Gastrocnemius medialis (tissue), 4 donors: ENCODE measurements at regions not wholly inside any gene's neighbourhood (a gene's known extent, or its start where the extent isn't known, plus 50 kb on each side); places are given as distances from the start of the nearest gene placed in this dataset.

ENCODE experiments used
- ATAC-seq, 2 donors: fragments of 150-250 bp; one replicate each; pipeline ENCODE4 v1.9.1; 2016
- DNase-seq, 2 donors: peaks; one replicate each; pipeline ENCODE4 v3.0.0-alpha.2; 2019
- H3K27ac ChIP-seq, 4 donors: fragments of 200-600 bp; sonication (generic); 1 replicate in 1 of 4; 2 replicates in 3 of 4; pipeline ENCODE4 v1.5.1; 2016 to 2018; ENCODE audit warnings: mild to moderate bottlenecking in 2 of 4, moderate library complexity in 1 of 4
- H3K27me3 ChIP-seq, 3 donors: fragments of 200-600 bp; sonication (generic) in 2 of 3; 1 replicate in 1 of 3; 2 replicates in 2 of 3; pipeline versions ENCODE4 v1.5.1 to v1.6.0; 2016 to 2019; ENCODE audit warnings: mild to moderate bottlenecking in 1 of 3, moderate library complexity in 1 of 3
- H3K36me3 ChIP-seq, 2 donors: fragments of 200-600 bp; sonication (generic) in 1 of 2; one replicate each; pipeline ENCODE4 v1.5.1; 2017 to 2018
- H3K4me1 ChIP-seq, 2 donors: fragments of 200-600 bp; sonication (generic) in 1 of 2; one replicate each; pipeline ENCODE4 v1.5.1; 2016 to 2017; ENCODE audit warnings: mild to moderate bottlenecking in 2 of 2
- H3K4me3 ChIP-seq, 4 donors: fragments of 200-600 bp; sonication (generic) in 3 of 4; 1 replicate in 1 of 4; 2 replicates in 3 of 4; pipeline ENCODE4 v1.5.1; 2016 to 2019; ENCODE audit warnings: mild to moderate bottlenecking in 2 of 4
- H3K9me3 ChIP-seq, 3 donors: fragments of 200-600 bp; sonication (generic) in 2 of 3; 1 replicate in 1 of 3; 2 replicates in 2 of 3; pipeline ENCODE4 v1.5.1; 2016 to 2019
- CTCF ChIP-seq, 5 experiments: fragments of 450-650 bp in 3 of 5; fragments of 200-600 bp in 2 of 5; sonication (generic) in 2 of 5; IDR thresholded peaks in 4 of 5; conservative IDR thresholded peaks in 1 of 5; 1 replicate in 4 of 5; 2 replicates in 1 of 5; pipeline ENCODE4 v1.5.1; 2016 to 2019; ENCODE audit warnings: antibody characterized with exemption in 5 of 5, mild to moderate bottlenecking in 3 of 5, moderate library complexity in 3 of 5
- POLR2A ChIP-seq, 2 donors: fragments of 450-650 bp; IDR thresholded peaks; one replicate each; pipeline ENCODE4 v1.6.1; 2017; ENCODE audit warnings: antibody characterized with exemption in 2 of 2, mild to moderate bottlenecking in 2 of 2, moderate library complexity in 2 of 2
- in situ Hi-C, 4 donors: fragments of 200-750 bp; cut with MboI; loops; one replicate each; pipeline versions ENCODE4 v1.15.0 to v1.8.0; 2017; ENCODE audit warnings: low sequenced_read_pairs in 4 of 4
- intact Hi-C: fragments of 100-400 bp; cut with DNase I; formaldehyde crosslinking; loops from one replicate; pipeline ENCODE4 v1.15.1; 2023; ENCODE audit warnings: low total_unique reads

DNA sequence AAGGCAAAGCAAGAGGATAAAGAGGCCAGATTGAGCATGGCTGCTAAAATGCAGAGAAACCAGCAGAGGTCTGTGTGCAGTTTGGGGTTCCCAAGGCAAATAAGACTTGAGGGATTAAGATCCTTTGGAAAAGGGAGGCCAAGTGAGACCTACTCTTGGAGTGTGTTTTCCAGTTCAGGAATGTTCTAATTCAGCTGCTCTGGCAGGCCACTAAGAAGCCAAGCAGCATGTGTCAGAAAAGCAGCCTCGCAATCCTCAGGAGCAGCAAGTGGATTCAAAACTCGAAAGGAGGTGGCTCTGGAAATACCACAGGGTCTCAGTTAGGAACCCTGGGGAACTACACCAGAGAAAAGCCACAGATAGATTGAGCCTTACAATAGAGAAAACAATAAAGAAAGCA is 569.2 kb downstream of the METTL4 start:
- in situ Hi-C loops, result no loop called here
- H3K36me3 ChIP-seq, result no peaks in the 10 kb centered on the region
- ATAC-seq (peak in 1 of 2 donors; percentile 33), DNase-seq (peak in 1 of 2 donors; percentile 14)
- intact Hi-C loops, result no loop called here
- H3K27ac ChIP-seq, result no peak overlapping the region
- no peaks in the 10 kb centered on the region for H3K9me3 ChIP-seq
- no peaks in the 10 kb centered on the region for H3K4me1 ChIP-seq
- no peak for TF ChIP-seq POLR2A (IDR thresholded peaks at IDR 0.05)
- TF ChIP-seq CTCF (IDR thresholded peaks at IDR 0.05 in 4 of 5, conservative IDR thresholded peaks at IDR 0.05 in 1 of 5), result no peak
- H3K4me3 ChIP-seq, result no peak overlapping the region
- H3K27me3 ChIP-seq, result no peaks in the 10 kb centered on the region

DNA sequence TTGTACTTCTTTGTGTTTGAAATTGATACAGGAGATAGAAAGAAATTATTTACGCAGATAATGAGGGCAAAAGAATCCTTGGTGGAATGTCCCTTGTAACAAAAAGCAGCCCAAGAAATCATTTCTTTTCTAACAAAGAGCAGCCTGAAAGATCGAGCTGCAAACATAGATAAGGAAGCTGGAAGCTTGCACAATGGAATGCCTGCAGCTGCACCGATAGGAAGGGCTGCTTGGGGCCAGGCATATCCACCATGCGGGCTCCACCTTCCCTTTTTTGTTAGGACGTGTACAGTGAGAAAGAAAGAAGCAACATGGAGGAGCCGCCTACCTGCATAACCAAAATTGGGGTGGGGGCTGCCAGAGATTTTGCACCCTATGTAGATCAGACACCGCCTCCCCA is 568.7 kb downstream of the METTL4 start:
- H3K27ac ChIP-seq, result no peak overlapping the region
- no peak for TF ChIP-seq CTCF (IDR thresholded peaks at IDR 0.05 in 4 of 5, conservative IDR thresholded peaks at IDR 0.05 in 1 of 5)
- TF ChIP-seq POLR2A (IDR thresholded peaks at IDR 0.05), result no peak
- H3K9me3 ChIP-seq, result no peaks in the 10 kb centered on the region
- no peaks in the 10 kb centered on the region for H3K4me1 ChIP-seq
- ATAC-seq (no peak), DNase-seq (no peak)
- intact Hi-C loops (no loop called here), in situ Hi-C loops (no loop called here)
- H3K4me3 ChIP-seq, result no peak overlapping the region
- no peaks in the 10 kb centered on the region for H3K27me3 ChIP-seq
- H3K36me3 ChIP-seq, result no peaks in the 10 kb centered on the region

DNA sequence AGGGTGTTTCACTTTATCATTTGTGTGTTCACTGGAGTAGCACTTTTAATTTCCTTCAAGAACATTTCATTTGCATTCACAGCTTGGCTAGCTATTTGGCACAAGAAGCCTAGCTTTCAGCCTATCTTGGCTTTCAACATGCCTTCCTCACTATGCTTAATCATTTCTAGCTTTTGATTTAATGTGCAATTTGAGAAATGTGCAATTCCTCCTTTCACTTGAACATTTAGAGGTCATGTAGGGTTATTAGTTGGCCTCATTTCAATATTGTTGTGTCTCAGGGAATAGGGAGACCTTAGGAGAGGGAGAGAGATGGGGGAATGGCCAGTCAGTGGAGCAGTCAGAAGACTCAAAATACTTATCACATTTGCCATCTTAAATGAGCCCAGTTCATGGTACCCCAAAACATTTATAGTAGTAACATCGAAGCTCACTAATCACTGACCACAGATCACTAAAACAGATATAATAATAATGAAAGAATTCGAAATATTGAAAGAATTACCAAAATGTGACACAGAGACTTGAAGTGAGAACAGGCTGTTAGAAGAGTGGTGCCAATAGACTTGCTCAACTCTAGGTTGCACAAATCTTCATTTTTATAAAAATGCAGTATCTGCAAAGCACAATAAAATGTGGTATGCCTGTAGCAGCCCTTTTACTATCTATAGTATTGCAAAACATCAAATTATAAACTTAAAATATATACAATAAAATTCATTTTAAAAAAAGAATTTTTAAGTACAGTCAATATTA is 561.2 kb downstream of the METTL4 start:
- TF ChIP-seq CTCF (IDR thresholded peaks at IDR 0.05 in 4 of 5, conservative IDR thresholded peaks at IDR 0.05 in 1 of 5) (no peak), POLR2A (IDR thresholded peaks at IDR 0.05) (no peak)
- Histone ChIP-seq H3K9me3 (no peaks in the 10 kb centered on the region), H3K4me3 (no peak overlapping the region), H3K27ac (no peak overlapping the region), H3K36me3 (no peaks in the 10 kb centered on the region), H3K4me1 (no peaks in the 10 kb centered on the region), H3K27me3 (no peaks in the 10 kb centered on the region)
- intact Hi-C loops (no loop called here), in situ Hi-C loops (no loop called here)
- DNase-seq, result no peak
- peak; percentile 52 to 55 for ATAC-seq

DNA sequence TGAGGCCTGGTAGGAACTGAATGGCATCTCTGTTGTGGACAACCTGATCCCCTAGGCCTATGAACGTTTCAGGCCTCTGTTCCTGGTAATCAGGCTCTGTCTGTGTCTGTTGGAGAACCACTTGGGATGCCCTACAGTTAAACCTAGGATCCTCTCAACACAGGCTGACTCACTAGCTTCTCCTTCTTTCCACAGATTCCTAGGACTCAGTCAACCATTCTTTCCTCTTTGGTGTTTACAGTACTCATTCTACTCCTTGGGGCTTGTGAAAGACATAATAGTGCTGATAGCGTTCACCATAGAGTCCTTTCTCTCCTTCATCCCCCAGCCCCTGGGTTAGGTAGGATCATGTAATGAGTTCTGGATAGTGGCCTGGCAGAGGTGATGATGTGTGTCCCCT is 544.3 kb downstream of the METTL4 start:
- in situ Hi-C loops, result no loop called here
- intact Hi-C loops, result no loop called here
- Histone ChIP-seq H3K9me3 (no peaks in the 10 kb centered on the region), H3K36me3 (no peaks in the 10 kb centered on the region), H3K4me3 (no peak overlapping the region), H3K27me3 (no peaks in the 10 kb centered on the region), H3K4me1 (no peaks in the 10 kb centered on the region), H3K27ac (no peak overlapping the region)
- ATAC-seq (no peak), DNase-seq (no peak)
- no peak for TF ChIP-seq POLR2A (IDR thresholded peaks at IDR 0.05)
- no peak for TF ChIP-seq CTCF (IDR thresholded peaks at IDR 0.05 in 4 of 5, conservative IDR thresholded peaks at IDR 0.05 in 1 of 5)

DNA sequence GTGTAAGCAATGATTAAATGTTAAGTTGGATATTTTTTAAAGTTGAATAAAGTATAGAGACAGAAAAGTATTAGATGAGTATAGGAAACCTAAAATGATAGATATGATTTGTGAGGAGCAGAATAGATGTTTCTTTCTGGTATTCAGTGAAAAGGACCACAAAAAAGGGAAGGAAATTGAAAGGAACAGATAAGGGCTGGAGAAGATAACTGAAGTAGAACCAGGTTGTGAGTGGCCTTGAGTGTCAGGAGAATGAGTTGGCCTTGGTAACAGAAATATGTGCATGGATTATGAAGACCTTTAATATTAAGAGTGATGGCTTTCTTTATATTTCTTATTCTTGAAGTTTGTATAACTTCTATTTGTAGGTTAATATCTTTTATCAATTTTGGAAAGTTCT is 543.5 kb downstream of the METTL4 start:
- in situ Hi-C loops, result no loop called here
- Histone ChIP-seq H3K36me3 (no peaks in the 10 kb centered on the region), H3K27me3 (no peaks in the 10 kb centered on the region), H3K4me3 (no peak overlapping the region), H3K27ac (no peak overlapping the region), H3K9me3 (no peaks in the 10 kb centered on the region), H3K4me1 (no peaks in the 10 kb centered on the region)
- ATAC-seq, result no peak
- TF ChIP-seq CTCF (IDR thresholded peaks at IDR 0.05 in 4 of 5, conservative IDR thresholded peaks at IDR 0.05 in 1 of 5) (no peak), POLR2A (IDR thresholded peaks at IDR 0.05) (no peak)
- DNase-seq, result no peak
- intact Hi-C loops, result no loop called here
